NB4 (cell line): ENCODE measurements at regions not wholly inside any gene's neighbourhood (a gene's known extent, or its start where the extent isn't known, plus 50 kb on each side); places are given as distances from the start of the nearest gene placed in this dataset.

Source experiments
- CTCF ChIP-seq: IDR thresholded peaks from one replicate; pipeline ENCODE4 v1.5.1; 2012; ENCODE audit warnings: low read depth, low read length
- MAX ChIP-seq: IDR thresholded peaks from 2 replicates; pipeline ENCODE4 v1.6.1; 2011; ENCODE audit warnings: low read depth, low read length
- POLR2A ChIP-seq: IDR thresholded peaks from 2 replicates; pipeline ENCODE4 v1.6.1; 2011; ENCODE audit warnings: mild to moderate bottlenecking; ENCODE audit not compliant: insufficient read length; ENCODE audit errors: extremely low read depth

GRCh38 chr11:92854952-92855351, 114.5 kb upstream of the MTNR1B start:
- TF ChIP-seq POLR2A (no peak), CTCF (no peak), MAX (no peak)
